ENCODE measurements at regions not wholly inside any gene's neighbourhood (a gene's known extent, or its start where the extent isn't known, plus 50 kb on each side); places are given as distances from the start of the nearest gene placed in this dataset.
"Not testable (repeated sequence)": the region's sequence is repeated elsewhere in the genome, so short reads cannot be mapped to it uniquely, and the experiment has no call there.

DNA sequence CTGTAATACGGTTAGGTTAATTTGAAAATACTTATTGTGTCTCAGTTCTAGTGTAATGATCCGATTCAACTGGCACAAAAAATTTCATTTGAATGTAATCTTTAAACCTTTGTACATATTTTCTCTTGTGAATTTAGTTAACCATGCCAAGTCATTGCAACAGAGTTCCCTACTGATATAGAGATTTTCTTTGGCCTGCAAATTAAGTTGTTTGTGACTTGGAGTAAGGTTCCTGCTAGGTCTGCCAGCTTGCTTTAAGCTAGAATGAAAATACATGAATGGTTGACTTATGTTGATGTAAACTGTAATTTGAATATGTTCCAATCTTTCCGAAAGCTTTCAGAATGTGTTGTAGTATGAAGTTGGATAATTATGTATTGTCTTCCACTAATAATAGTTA, 1004.1 kb upstream of the EDIL3 start:
- FAIRE-seq: no peak
- DNase-seq (ENCODE audit: insufficient read length, low spot score): no peak
- TF ChIP-seq POLR2A (IDR thresholded peaks at IDR 0.05; ENCODE audit: low read depth, low read length): no peak

DNA sequence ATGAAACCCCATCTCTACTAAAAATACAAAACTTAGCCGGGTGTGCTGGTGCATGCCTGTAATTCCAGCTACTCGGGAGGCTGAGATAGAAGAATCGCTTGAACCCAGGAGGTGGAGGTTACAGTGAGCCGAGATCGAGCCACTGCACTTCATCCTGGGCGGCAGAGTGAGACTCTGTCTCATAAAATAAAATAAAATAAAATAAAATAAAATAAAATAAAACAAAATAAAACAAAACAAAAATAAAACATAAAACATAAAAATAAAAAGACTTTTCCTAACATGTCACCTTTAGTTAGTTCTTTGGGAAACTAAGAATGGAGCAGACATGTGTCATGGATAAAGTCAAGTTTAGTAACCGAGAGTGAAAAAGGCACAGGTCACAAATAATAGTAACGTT, 1007.6 kb upstream of the EDIL3 start:
- FAIRE-seq; DNase-seq (ENCODE audit: insufficient read length, low spot score): not testable (repeated sequence)

DNA sequence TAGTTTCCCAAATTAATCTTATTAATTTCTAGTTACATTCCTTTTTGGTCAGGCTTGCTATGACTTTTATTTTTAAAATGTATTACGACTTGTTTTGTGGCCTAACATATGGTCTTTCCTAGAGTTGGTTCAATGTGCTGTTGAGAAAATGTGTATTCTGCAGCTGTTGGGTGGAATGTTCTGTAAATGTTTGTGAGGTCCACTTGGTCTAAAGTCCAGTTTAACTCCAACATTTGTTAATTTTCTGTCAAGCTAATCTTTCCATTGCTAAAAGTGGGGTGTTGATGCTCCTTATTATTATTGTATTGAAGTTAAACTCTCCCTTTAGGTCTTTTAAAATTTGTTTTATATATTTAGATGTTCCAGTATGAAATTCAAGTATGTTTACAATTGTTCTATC, 1010.8 kb upstream of the EDIL3 start:
- FAIRE-seq (no peak), DNase-seq (ENCODE audit: insufficient read length, low spot score) (no peak)
- no peak for TF ChIP-seq POLR2A (IDR thresholded peaks at IDR 0.05; ENCODE audit: low read depth, low read length)

DNA sequence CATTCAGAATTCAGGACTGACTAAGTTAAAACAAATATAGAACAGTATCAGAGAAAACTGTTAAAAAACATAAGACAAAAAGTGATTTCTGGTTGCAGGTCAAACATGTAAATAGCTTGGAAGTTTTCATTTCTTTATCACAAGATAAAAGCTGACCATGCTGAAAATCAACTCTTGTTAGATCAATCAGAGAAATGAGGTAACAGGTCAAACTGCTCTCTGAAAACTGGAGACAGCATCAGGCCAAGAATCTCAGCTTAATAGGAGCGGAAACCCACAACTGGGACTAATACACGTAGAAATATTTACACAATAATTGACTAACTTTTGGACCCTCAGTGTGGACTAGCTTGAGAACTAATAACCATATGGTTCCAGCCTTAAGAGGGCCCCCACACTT, 1012.8 kb upstream of the EDIL3 start:
- no peak for TF ChIP-seq POLR2A (IDR thresholded peaks at IDR 0.05; ENCODE audit: low read depth, low read length)

DNA sequence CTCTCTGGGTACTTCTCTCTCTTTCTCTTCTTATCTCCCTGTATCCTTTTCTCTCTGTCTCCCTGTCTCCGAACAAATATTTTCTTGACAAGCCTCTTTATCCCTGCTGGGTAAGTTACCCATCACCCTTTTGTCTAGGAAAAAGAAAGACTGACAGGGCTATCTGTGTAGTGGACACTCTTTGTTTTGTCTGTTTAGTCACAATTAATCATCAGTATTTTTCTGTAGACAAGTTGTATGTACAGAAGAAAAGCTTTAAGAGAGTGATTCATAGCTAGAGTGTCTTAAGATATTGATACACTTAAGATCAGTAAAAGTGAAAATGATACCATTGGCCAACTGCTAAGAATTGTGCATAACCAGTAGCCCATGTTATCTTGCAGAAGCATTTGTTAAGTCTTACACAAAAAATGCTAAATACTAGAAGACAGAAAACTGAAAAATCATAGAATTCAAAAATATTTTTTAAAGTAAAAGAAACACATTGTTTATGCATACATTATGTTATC, 1043.8 kb upstream of the EDIL3 start:
- FAIRE-seq (peak; percentile 15), DNase-seq (ENCODE audit: insufficient read length, low spot score) (no peak)
- TF ChIP-seq POLR2A (IDR thresholded peaks at IDR 0.05; ENCODE audit: low read depth, low read length): no peak

More for the DNA sequence above, 1012.8 kb upstream of the EDIL3 start:
- no peak for FAIRE-seq
- DNase-seq (ENCODE audit: insufficient read length, low spot score): no peak

DNA sequence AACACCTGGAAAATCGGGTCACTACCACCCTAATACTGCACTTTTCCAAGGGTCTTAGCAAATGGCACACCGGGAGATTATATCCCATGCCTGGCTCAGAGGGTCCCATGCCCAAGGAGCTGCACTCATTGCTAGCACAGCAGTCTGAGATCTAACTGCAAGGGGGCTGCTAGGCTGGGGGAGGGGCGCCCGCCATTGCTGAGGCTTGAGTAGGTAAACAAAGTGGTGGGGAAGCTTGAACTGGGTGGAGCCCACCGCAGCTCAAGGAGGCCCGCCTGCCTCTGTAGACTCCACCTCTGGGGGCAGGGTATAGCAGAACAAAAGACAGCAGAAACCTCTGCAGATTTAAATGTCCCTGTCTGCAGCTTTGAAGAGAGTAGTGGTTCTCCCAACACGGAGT, 1047.0 kb upstream of the EDIL3 start:
- FAIRE-seq; DNase-seq (ENCODE audit: insufficient read length, low spot score): not testable (repeated sequence)

DNA sequence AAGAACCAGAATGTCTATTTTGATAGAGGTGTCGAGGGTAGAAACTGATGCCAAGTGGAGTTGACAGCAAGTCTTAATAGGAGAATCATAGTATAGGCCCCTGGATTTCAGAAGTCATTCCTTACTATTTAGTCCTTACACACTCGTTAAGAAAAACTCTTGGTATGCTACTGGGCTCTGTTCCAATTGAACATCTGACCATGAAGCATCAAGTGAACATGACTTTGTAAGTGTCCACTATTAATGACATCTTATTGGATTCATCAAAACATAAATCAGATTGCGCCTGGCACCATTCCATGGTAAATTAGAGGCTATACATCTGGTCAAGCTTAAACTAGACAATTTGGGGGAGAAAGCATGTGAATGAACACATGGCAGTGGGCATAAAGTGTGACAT, 1056.5 kb upstream of the EDIL3 start:
- TF ChIP-seq POLR2A (IDR thresholded peaks at IDR 0.05; ENCODE audit: low read depth, low read length): no peak
- no peak for FAIRE-seq

DNA sequence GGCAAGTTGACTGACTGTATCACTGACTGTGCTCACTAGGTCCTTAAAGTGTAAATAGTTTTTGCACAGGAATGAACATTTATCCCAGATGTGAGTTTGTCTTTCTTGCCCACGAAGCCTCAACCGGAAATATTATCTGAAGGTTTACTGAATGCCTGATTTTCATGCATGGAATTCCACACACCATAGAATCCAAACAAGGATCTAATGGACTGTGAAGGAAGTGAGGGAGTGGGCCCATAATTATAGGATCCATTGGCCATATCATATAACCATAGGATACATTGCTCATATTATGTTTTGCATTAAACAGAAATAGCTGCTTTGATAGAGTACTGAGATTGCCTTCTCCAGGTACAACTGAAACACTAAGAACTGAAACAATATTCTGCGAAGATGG, 1057.2 kb upstream of the EDIL3 start:
- no peak for DNase-seq (ENCODE audit: insufficient read length, low spot score)
- no peak for FAIRE-seq
- no peak for TF ChIP-seq POLR2A (IDR thresholded peaks at IDR 0.05; ENCODE audit: low read depth, low read length)

More for the DNA sequence above, 1056.5 kb upstream of the EDIL3 start:
- no peak for DNase-seq (ENCODE audit: insufficient read length, low spot score)

DNA sequence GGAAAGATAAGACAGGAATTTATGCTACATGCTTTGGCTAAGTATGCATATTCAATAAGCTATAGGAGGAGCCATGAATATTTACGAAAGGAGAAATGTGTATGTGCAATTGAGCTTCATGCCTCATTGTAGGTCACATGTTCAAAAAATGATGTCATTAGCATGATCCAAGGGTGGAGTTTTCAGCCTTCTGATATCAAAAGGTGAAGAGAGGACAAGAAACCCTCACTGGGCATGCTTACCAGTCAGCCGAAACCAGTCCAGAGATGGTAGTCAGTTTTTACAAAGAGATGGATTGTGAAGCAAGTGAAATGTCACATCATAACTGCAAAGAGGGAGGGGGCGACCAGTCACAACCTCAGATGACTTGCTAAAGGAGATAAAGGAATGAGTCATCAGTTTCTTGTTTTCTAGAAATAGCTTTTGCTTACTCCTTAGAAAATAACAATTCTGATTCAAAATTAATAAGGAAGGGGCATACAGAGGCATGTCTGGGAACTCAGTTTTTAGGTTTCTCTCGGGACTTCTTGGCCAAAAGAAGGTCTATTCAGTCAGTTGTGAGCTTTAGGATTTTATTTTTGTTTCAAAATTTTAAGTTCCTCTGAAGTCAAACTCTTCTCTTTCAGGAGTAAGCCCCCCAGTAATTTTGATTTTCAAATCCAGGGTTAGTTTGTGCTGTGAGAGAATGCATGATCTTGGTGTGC, 1067.8 kb upstream of the EDIL3 start:
- FAIRE-seq: no peak
- DNase-seq (ENCODE audit: insufficient read length, low spot score): peak; percentile 1
- no peak for TF ChIP-seq POLR2A (IDR thresholded peaks at IDR 0.05; ENCODE audit: low read depth, low read length)

DNA sequence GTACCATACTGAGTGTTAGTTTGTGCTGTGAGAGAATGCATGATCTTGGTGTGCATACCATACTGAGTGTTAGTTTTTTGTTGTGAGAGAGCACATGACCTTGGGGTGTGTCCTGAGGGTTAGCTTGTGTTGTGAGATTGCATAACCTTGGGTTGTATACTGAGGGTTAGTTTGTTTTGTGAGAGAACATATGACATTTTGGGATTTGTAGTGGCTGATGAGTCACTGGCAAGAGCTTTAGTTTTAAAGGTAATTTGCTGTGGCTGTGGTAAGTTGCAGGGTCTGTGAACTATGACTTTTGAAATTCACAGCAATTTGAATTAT, 1068.3 kb upstream of the EDIL3 start:
- no peak for TF ChIP-seq POLR2A (IDR thresholded peaks at IDR 0.05; ENCODE audit: low read depth, low read length)
- DNase-seq (ENCODE audit: insufficient read length, low spot score) (no peak), FAIRE-seq (peak; percentile 97)

DNA sequence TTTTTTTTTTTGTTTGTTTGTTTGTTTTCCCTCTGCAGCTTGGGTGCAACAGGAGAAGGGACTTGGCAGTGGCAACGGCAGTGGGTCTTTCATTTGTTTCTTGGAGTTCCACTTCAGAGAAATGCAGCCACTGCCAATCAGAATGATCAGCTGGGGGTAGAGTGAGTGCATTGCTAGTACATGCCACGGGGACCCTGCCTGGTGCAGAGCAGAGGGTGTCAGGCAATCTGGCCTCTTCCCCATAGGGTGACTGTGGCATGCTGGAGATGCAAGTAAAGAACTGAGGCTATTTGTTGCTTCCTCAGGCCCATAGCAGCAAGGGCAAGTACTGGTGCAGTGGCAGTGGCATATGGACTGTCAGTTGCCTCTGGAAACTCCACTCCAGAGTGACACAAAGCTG, 1073.6 kb upstream of the EDIL3 start:
- DNase-seq (ENCODE audit: insufficient read length, low spot score): no peak
- no peak for FAIRE-seq
- no peak for TF ChIP-seq POLR2A (IDR thresholded peaks at IDR 0.05; ENCODE audit: low read depth, low read length)

DNA sequence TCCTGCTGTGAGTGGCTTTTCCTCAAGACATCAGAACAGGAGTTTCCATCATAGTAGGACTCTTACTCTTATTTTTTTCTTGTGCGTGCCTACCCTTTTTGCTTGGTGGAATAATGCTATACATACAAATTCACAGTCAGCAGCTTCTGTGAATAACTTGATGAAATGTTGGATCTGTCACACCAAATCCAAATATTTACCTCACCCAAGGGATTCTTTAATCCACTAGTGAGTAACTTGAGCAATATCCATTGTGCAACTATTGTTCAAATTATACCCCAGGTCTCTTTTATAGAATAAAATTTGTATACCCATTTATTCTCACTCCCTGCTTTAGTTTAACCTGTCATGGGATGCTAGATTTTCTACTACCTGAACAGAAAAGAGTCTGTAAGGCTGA, 1078.3 kb upstream of the EDIL3 start:
- DNase-seq (ENCODE audit: insufficient read length, low spot score) (no peak), FAIRE-seq (no peak)
- no peak for TF ChIP-seq POLR2A (IDR thresholded peaks at IDR 0.05; ENCODE audit: low read depth, low read length)

DNA sequence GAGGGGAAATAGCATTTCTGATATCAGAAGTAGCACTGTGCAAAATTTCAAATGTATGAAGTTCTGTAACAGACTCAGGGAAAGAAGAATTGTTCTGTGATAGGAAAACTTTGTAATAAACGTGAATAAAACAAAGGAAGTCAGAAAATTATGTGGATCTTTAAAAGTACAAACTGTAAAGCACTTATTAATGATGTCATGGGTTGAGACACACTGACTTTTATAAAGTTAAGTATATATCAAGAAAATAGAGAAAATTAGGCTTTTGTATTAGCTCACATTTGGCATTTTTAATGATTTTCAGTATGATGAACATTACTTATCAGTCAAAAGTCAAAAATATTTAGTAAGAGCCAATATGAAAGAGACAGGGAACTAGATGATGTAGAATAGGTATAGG, 1081.7 kb upstream of the EDIL3 start:
- no peak for TF ChIP-seq POLR2A (IDR thresholded peaks at IDR 0.05; ENCODE audit: low read depth, low read length)
- no peak for DNase-seq (ENCODE audit: insufficient read length, low spot score)

DNA sequence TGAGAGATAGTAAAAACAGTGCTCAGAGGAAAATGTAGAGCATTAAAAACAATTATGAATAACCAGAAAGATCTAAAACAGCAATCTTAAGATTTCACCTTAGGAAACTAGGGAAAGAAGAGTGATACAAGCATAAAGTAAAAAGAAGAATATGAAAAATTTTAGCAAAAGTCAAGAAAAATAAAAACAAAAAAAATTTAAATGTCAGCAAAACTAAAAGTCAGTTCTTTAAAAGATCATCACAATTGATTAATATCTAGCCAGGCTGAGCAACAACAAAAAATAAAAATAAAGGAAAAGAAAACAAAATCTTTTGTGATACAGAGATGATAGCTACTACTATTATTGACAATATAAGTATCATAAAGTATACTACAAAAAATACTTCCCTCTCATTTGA, 1088.1 kb upstream of the EDIL3 start:
- FAIRE-seq: no peak

More for the DNA sequence above, 1081.7 kb upstream of the EDIL3 start:
- FAIRE-seq: no peak

DNA sequence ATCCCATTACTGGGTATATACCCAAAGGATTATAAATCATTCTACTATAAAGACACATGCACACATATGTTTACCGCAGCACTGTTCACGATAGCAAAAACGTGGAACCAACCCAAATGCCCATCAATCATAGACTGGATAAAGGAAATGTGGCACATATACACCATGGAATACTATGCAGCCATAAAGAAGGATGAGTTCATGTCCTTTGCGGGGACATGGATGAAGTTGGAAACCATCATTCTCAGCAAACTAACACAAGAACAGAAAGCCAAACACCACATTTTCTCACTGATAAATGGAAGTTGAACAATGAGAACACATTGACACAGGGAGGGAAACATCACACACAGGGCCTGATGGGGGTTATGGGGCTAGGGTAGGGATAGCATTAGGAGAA, 1090.5 kb upstream of the EDIL3 start:
- FAIRE-seq; DNase-seq (ENCODE audit: insufficient read length, low spot score): not testable (repeated sequence)

More for the DNA sequence above, 1088.1 kb upstream of the EDIL3 start:
- no peak for DNase-seq (ENCODE audit: insufficient read length, low spot score)
- no peak for TF ChIP-seq POLR2A (IDR thresholded peaks at IDR 0.05; ENCODE audit: low read depth, low read length)

DNA sequence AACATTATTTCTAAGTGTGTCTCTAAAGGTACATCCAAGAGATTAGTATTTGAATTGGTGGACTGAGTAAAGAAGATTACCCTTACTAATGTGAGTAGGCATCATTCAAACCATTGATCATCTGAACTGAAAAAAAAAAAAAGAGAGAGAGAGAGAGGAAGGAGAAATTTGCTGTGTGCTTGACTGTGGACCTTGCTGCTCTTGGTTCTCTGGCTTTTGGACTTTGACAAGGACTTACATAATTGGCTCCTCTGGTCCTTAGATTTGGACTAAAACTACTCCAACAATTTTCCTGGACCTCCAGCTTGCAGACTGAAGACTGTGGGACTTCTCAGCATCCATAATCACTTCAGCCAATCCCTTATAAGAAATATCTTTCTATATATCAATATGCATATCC, 1091.9 kb upstream of the EDIL3 start:
- no peak for TF ChIP-seq POLR2A (IDR thresholded peaks at IDR 0.05; ENCODE audit: low read depth, low read length)
- FAIRE-seq (no peak), DNase-seq (ENCODE audit: insufficient read length, low spot score) (no peak)

Data from H54 (cell line).